H9 (cell line): ENCODE measurements at regions not wholly inside any gene's neighbourhood (a gene's known extent, or its start where the extent isn't known, plus 50 kb on each side); places are given as distances from the start of the nearest gene placed in this dataset.

Source experiments
- DNase-seq: peaks from one replicate; pipeline ENCODE4 v3.0.0-alpha.2; 2017
- H2AFZ ChIP-seq: one replicate; pipeline ENCODE4 v1.6.1; 2013; ENCODE audit warnings: mild to moderate bottlenecking, low read length, control low read depth, moderate library complexity
- H2AK5ac ChIP-seq: 2 replicates; pipeline ENCODE4 v1.6.1; 2013; ENCODE audit warnings: low read length, control low read depth, mixed read lengths; ENCODE audit not compliant: insufficient read length
- H2BK120ac ChIP-seq: one replicate; pipeline ENCODE4 v1.6.1; 2013; ENCODE audit warnings: low read depth, mild to moderate bottlenecking, low read length, control low read depth, inconsistent platforms; ENCODE audit not compliant: poor library complexity, severe bottlenecking
- H2BK12ac ChIP-seq: 2 replicates; pipeline ENCODE4 v1.6.1; 2013; ENCODE audit warnings: low read length, control low read depth, mixed read lengths, low read depth; ENCODE audit not compliant: insufficient read length
- H2BK15ac ChIP-seq: 2 replicates; pipeline ENCODE4 v1.6.1; 2013; ENCODE audit warnings: low read depth, low read length, control low read depth
- H2BK20ac ChIP-seq: one replicate; pipeline ENCODE4 v1.6.1; 2013; ENCODE audit warnings: low read depth, mild to moderate bottlenecking, low read length, control low read depth, inconsistent platforms; ENCODE audit not compliant: poor library complexity, severe bottlenecking
- H2BK5ac ChIP-seq: 2 replicates; pipeline ENCODE4 v1.6.1; 2013; ENCODE audit warnings: low read length, control low read depth, mixed read lengths; ENCODE audit not compliant: insufficient read length
- H3K14ac ChIP-seq: 2 replicates; pipeline ENCODE4 v1.6.1; 2013; ENCODE audit warnings: low read length, control low read depth; ENCODE audit not compliant: insufficient read depth
- H3K18ac ChIP-seq: 2 replicates; pipeline ENCODE4 v1.6.1; 2013; ENCODE audit warnings: low read depth, mild to moderate bottlenecking, mixed read lengths, low read length, control low read depth; ENCODE audit not compliant: insufficient read length
- H3K23ac ChIP-seq: 2 replicates; pipeline ENCODE4 v1.6.1; 2013; ENCODE audit warnings: low read length, control low read depth, mixed read lengths, low read depth; ENCODE audit not compliant: insufficient read length
- H3K23me2 ChIP-seq: 2 replicates; pipeline ENCODE4 v1.6.1; 2013; ENCODE audit warnings: low read depth, mild to moderate bottlenecking, mixed read lengths, low read length, control low read depth; ENCODE audit not compliant: insufficient read length, poor library complexity, severe bottlenecking
- H3K27ac ChIP-seq: 2 replicates; pipeline ENCODE4 v1.5.1; 2013; ENCODE audit warnings: low read length, control low read depth, mixed read lengths, low read depth; ENCODE audit not compliant: insufficient read length
- H3K27me3 ChIP-seq: 2 replicates; pipeline ENCODE4 v1.6.1; 2013; ENCODE audit warnings: low read length, control low read depth, inconsistent platforms; ENCODE audit not compliant: insufficient read depth
- H3K4ac ChIP-seq: 2 replicates; pipeline ENCODE4 v1.6.1; 2013; ENCODE audit warnings: low read depth, mild to moderate bottlenecking, control low read depth, inconsistent platforms, low read length, moderate library complexity
- H3K4me1 ChIP-seq: 2 replicates; pipeline ENCODE4 v1.6.1; 2013; ENCODE audit warnings: low read length, control low read depth, inconsistent platforms; ENCODE audit not compliant: insufficient read depth
- H3K4me2 ChIP-seq: 2 replicates; pipeline ENCODE4 v1.6.1; 2013; ENCODE audit warnings: low read length, control low read depth, mixed read lengths; ENCODE audit not compliant: insufficient read length, insufficient read depth
- H3K56ac ChIP-seq: 2 replicates; pipeline ENCODE4 v1.6.1; 2013; ENCODE audit warnings: low read depth, mild to moderate bottlenecking, mixed read lengths, low read length, control low read depth; ENCODE audit not compliant: insufficient read length
- H3K79me1 ChIP-seq: 2 replicates; pipeline ENCODE4 v1.6.1; 2013; ENCODE audit warnings: low read depth, mild to moderate bottlenecking, moderate library complexity, low read length, control low read depth, inconsistent platforms; ENCODE audit not compliant: insufficient read depth, poor library complexity, severe bottlenecking
- H3K79me2 ChIP-seq: 2 replicates; pipeline ENCODE4 v1.6.1; 2013; ENCODE audit warnings: low read length, control low read depth, inconsistent platforms; ENCODE audit not compliant: insufficient read depth
- H3K9ac ChIP-seq: 2 replicates; pipeline ENCODE4 v1.6.1; 2013; ENCODE audit warnings: low read length, control low read depth, mixed read lengths; ENCODE audit not compliant: insufficient read length; ENCODE audit errors: extremely low read depth
- H3K9me3 ChIP-seq: one replicate; pipeline ENCODE4 v1.6.1; 2013; ENCODE audit warnings: low read depth, low read length, inconsistent platforms; ENCODE audit not compliant: control insufficient read depth
- H3T11ph ChIP-seq: one replicate; pipeline ENCODE4 v1.6.1; 2013; ENCODE audit warnings: mild to moderate bottlenecking, low read length, control low read depth, inconsistent platforms
- H4K20me1 ChIP-seq: one replicate; pipeline ENCODE4 v1.6.1; 2013; ENCODE audit not compliant: control insufficient read depth, insufficient read length, insufficient read depth
- H4K5ac ChIP-seq: 2 replicates; pipeline ENCODE4 v1.6.1; 2013; ENCODE audit warnings: low read depth, mild to moderate bottlenecking, mixed read lengths, low read length, control low read depth; ENCODE audit not compliant: insufficient read length
- H4K8ac ChIP-seq: replicated peaks from 2 replicates; pipeline ENCODE4 v1.6.1; 2013; ENCODE audit warnings: low read length, control low read depth, mixed read lengths, low read depth; ENCODE audit not compliant: insufficient read length
- H4K91ac ChIP-seq: 2 replicates; pipeline ENCODE4 v1.6.1; 2013; ENCODE audit warnings: low read depth, mild to moderate bottlenecking, moderate library complexity, mixed read lengths, low read length, control low read depth; ENCODE audit not compliant: insufficient read length
- H3K27ac Mint-ChIP-seq, 3 experiments: 2 replicates in 2 of 3; 3 replicates in 1 of 3; pipeline ENCODE4 v1.8.0; 2020 to 2021; ENCODE audit warnings: mixed read lengths in 3 of 3, mild to moderate bottlenecking in 1 of 3, moderate library complexity in 1 of 3
- H3K27me3 Mint-ChIP-seq: 2 replicates; pipeline ENCODE4 v1.8.0; 2021; ENCODE audit warnings: low read depth, mild to moderate bottlenecking, moderate library complexity, mixed read lengths
- H3K36me3 Mint-ChIP-seq, 3 experiments: 2 replicates in 2 of 3; 3 replicates in 1 of 3; pipeline ENCODE4 v1.8.0; 2020 to 2021; ENCODE audit warnings: low read depth in 3 of 3, mixed read lengths in 3 of 3; ENCODE audit not compliant: insufficient read depth in 1 of 3
- H3K4me1 Mint-ChIP-seq, 2 experiments: 2 replicates each; pipeline ENCODE4 v1.8.0; 2020; ENCODE audit warnings: mixed read lengths in 2 of 2
- H3K4me3 Mint-ChIP-seq, 2 experiments: 2 replicates in 1 of 2; 3 replicates in 1 of 2; pipeline ENCODE4 v1.8.0; 2020 to 2021; ENCODE audit warnings: mild to moderate bottlenecking in 2 of 2, mixed read lengths in 2 of 2, moderate library complexity in 1 of 2
- H3K9me3 Mint-ChIP-seq, 2 experiments: 2 replicates in 1 of 2; 3 replicates in 1 of 2; pipeline ENCODE4 v1.8.0; 2020; ENCODE audit warnings: mild to moderate bottlenecking in 2 of 2, mixed read lengths in 2 of 2, moderate library complexity in 1 of 2
- CTCF ChIP-seq: fragments of 200-600 bp; sonication (generic); conservative IDR thresholded peaks from 3 replicates; pipeline ENCODE4 v1.8.0; 2021; ENCODE audit warnings: antibody characterized with exemption, mild to moderate bottlenecking
- WGBS: extraction: QIAGEN DNeasy Blood & Tissue Kit; methylation state at CpG from one replicate; pipeline ENCODE4 v1.1.7; 2013; ENCODE audit warnings: missing lambda C conversion rate, low lambda C conversion rate, mixed read lengths; ENCODE audit not compliant: insufficient read length; ENCODE audit errors: extremely low coverage; 5-methylcytosine and 5-hydroxymethylcytosine counted together

GRCh38 chr10:91154842-91155241 lies 65.6 kb upstream of the PCGF5 start:
- Histone ChIP-seq H2AFZ (no peak overlapping the region), H3T11ph (no peak overlapping the region), H4K5ac (no peak overlapping the region), H2AK5ac (no peak overlapping the region), H2BK120ac (no peak overlapping the region), H3K27ac (no peak overlapping the region), H4K8ac (no peak overlapping the region), H3K9me3 (no peaks in the 10 kb centered on the region), H3K18ac (no peak overlapping the region), H2BK15ac (no peak overlapping the region), H2BK5ac (no peak overlapping the region), H3K14ac (no peak overlapping the region), H4K91ac (no peak overlapping the region), H3K79me1 (no peaks in the 10 kb centered on the region), H3K56ac (no peak overlapping the region), H3K23me2 (no peaks in the 10 kb centered on the region), H3K79me2 (no peaks in the 10 kb centered on the region), H3K9ac (no peak overlapping the region), H3K4me1 (no peaks in the 10 kb centered on the region), H3K23ac (no peak overlapping the region), H3K27me3 (no peaks in the 10 kb centered on the region), H2BK20ac (no peak overlapping the region), H3K4ac (no peak overlapping the region), H2BK12ac (no peak overlapping the region), H4K20me1 (no peaks in the 10 kb centered on the region), H3K4me2 (no peak overlapping the region)
- H3K4me1 Mint-ChIP-seq = peaks cover 4 to 6% of the 10 kb centered on the region in 2 experiments; a peak in 3 of 4 replicates
- TF ChIP-seq CTCF = no peak
- H3K9me3 Mint-ChIP-seq = no peaks in the 10 kb centered on the region
- no peak for DNase-seq
- peaks cover 60% of the 10 kb centered on the region for H3K27me3 Mint-ChIP-seq
- no peaks in the 10 kb centered on the region for H3K36me3 Mint-ChIP-seq
- H3K4me3 Mint-ChIP-seq = no peak overlapping the region
- WGBS = no CpG with 5 or more reads among the region's 2 CpGs
- no peak overlapping the region for H3K27ac Mint-ChIP-seq
